ENCODE measurements at regions not wholly inside any gene's neighbourhood (a gene's known extent, or its start where the extent isn't known, plus 50 kb on each side); places are given as distances from the start of the nearest gene placed in this dataset.

- no peak for TF ChIP-seq CTCF (IDR thresholded peaks at IDR 0.05; ENCODE audit: low read depth, low read length)
- no peak for TF ChIP-seq EZH2phosphoT487 (IDR thresholded peaks at IDR 0.05; ENCODE audit: low read depth)
Measured at GRCh38 chr5:145407300-145408047, 427.7 kb downstream of the PRELID2 start.
